DND-41 (cell line): ENCODE measurements at regions not wholly inside any gene's neighbourhood (a gene's known extent, or its start where the extent isn't known, plus 50 kb on each side); places are given as distances from the start of the nearest gene placed in this dataset.

Experiments
- ATAC-seq: fragments of 200-7000 bp; cut with Tn5 transposase; 3 replicates; pipeline ENCODE4 v1.9.1; 2021; ENCODE audit warnings: low read depth; ENCODE audit not compliant: insufficient read depth
- DNase-seq: peaks from one replicate; pipeline ENCODE4 v3.0.0-alpha.2; 2020
- H2AFZ ChIP-seq: 2 replicates; pipeline ENCODE4 v1.6.0; 2012; ENCODE audit warnings: low read depth, low read length
- H3K27ac ChIP-seq: 2 replicates; pipeline ENCODE4 v1.5.1; 2012; ENCODE audit warnings: low read length, inconsistent platforms
- H3K27me3 ChIP-seq: fragments of 200-600 bp; sonication (generic); 2 replicates; pipeline ENCODE4 v1.6.0; 2012; ENCODE audit warnings: low read length, mild to moderate bottlenecking, inconsistent platforms; ENCODE audit not compliant: insufficient read depth, poor library complexity
- H3K36me3 ChIP-seq: 2 replicates; pipeline ENCODE4 v1.5.1; 2012; ENCODE audit warnings: low read length, inconsistent platforms; ENCODE audit not compliant: insufficient read depth
- H3K4me1 ChIP-seq: 2 replicates; pipeline ENCODE4 v1.5.1; 2012; ENCODE audit warnings: mild to moderate bottlenecking, low read length; ENCODE audit not compliant: insufficient read depth
- H3K4me2 ChIP-seq: 2 replicates; pipeline ENCODE4 v1.6.0; 2012; ENCODE audit warnings: mild to moderate bottlenecking, moderate library complexity, low read length, inconsistent platforms; ENCODE audit not compliant: insufficient read depth
- H3K4me3 ChIP-seq, 2 experiments: fragments of 200-600 bp in 1 of 2; shearing (Covaris generic) in 1 of 2; 2 replicates each; pipeline ENCODE4 v1.5.1; 2012 to 2016; ENCODE audit warnings: inconsistent platforms in 2 of 2, low read length in 2 of 2, mild to moderate bottlenecking in 2 of 2, low read depth in 1 of 2, moderate library complexity in 1 of 2
- H3K79me2 ChIP-seq: 2 replicates; pipeline ENCODE4 v1.6.0; 2012; ENCODE audit warnings: low read length, inconsistent platforms; ENCODE audit not compliant: insufficient read depth
- H3K9ac ChIP-seq: 2 replicates; pipeline ENCODE4 v1.6.0; 2012; ENCODE audit warnings: low read depth, mild to moderate bottlenecking, inconsistent platforms, low read length, moderate library complexity
- H3K9me3 ChIP-seq: 2 replicates; pipeline ENCODE4 v1.5.1; 2012; ENCODE audit warnings: low read length, moderate library complexity, mild to moderate bottlenecking, inconsistent platforms; ENCODE audit not compliant: insufficient read depth, severe bottlenecking
- H4K20me1 ChIP-seq: 2 replicates; pipeline ENCODE4 v1.6.0; 2012; ENCODE audit warnings: low read length; ENCODE audit not compliant: insufficient read depth
- CTCF ChIP-seq: IDR thresholded peaks from 2 replicates; pipeline ENCODE4 v1.5.1; 2012; ENCODE audit warnings: borderline replicate concordance, low read length, moderate library complexity, mild to moderate bottlenecking; ENCODE audit not compliant: poor library complexity, severe bottlenecking; ENCODE audit errors: extremely low read depth
- EZH2 ChIP-seq: IDR thresholded peaks from 3 replicates; pipeline ENCODE4 v1.6.1; 2012; ENCODE audit warnings: borderline replicate concordance, low read depth, mild to moderate bottlenecking, moderate library complexity, low read length, inconsistent platforms; ENCODE audit not compliant: severe bottlenecking

DNA sequence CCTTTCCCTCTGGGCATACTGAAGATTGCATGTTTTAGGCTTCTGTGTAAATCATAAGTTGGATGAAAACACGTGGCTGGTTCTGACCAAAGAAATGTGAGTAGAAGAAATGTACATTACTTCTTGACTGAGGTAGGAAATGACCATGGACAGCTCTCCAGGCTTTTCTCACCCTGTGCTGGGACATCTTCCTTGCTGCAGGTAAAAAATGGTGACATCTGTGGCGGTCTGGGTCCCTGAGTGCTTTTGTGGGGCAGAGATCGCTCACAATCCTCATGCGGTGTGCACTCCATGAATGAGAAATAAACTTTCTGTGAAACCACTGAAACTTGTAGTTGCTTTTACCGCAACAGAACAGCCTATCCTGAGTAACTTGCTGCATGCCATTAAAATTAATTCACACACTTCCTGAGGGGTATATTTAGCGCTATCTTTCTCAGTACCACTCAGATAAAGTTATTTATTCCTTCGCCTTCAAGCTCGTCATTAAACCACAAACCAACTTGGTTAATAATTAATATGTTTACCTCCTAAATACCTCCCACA lies 730.4 kb downstream of the EFNA5 start:
- Histone ChIP-seq H2AFZ (no peak overlapping the region), H3K36me3 (no peaks in the 10 kb centered on the region), H4K20me1 (no peaks in the 10 kb centered on the region), H3K27me3 (no peaks in the 10 kb centered on the region), H3K4me2 (no peak overlapping the region), H3K79me2 (no peaks in the 10 kb centered on the region), H3K4me3 (no peak overlapping the region), H3K27ac (no peak overlapping the region), H3K9me3 (no peaks in the 10 kb centered on the region), H3K9ac (no peak overlapping the region), H3K4me1 (no peaks in the 10 kb centered on the region)
- no peak for TF ChIP-seq CTCF
- TF ChIP-seq EZH2 = no peak
- DNase-seq (no peak), ATAC-seq (no peak)

- Histone ChIP-seq H4K20me1 (no peaks in the 10 kb centered on the region), H3K9me3 (no peaks in the 10 kb centered on the region), H3K36me3 (no peaks in the 10 kb centered on the region), H2AFZ (no peak overlapping the region), H3K27me3 (no peaks in the 10 kb centered on the region), H3K4me3 (no peak overlapping the region), H3K4me2 (no peak overlapping the region), H3K4me1 (no peaks in the 10 kb centered on the region), H3K27ac (no peak overlapping the region), H3K79me2 (no peaks in the 10 kb centered on the region), H3K9ac (no peak overlapping the region)
- TF ChIP-seq EZH2 (no peak), CTCF (no peak)
- DNase-seq (no peak), ATAC-seq (no peak)
Measured at GRCh38 chr5:106923409-106923808, 747.3 kb downstream of the EFNA5 start.

DNA sequence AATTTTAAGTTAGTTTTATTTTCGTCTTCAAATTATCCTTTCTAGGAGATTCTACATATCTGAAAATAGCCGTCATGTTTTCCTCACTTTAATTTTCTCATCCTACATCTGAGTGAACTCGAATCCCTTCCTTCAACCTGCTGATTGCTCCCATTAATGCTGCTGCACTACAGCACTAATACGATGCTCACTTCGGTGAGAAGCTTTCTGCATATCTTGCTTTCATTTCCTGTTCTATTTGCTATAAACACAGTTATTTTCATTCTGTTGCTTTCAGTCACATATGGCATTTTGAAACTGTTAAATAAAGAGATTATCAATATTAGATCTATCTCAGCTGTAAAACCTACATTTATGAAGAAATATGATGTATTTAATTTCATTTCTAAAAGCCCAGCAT lies 749.2 kb downstream of the EFNA5 start:
- Histone ChIP-seq H3K79me2 (no peaks in the 10 kb centered on the region), H3K4me2 (no peak overlapping the region), H3K4me1 (no peaks in the 10 kb centered on the region), H4K20me1 (no peaks in the 10 kb centered on the region), H3K9ac (no peak overlapping the region), H3K9me3 (no peaks in the 10 kb centered on the region), H2AFZ (no peak overlapping the region), H3K27me3 (no peaks in the 10 kb centered on the region), H3K4me3 (no peak overlapping the region), H3K27ac (no peak overlapping the region), H3K36me3 (no peaks in the 10 kb centered on the region)
- TF ChIP-seq CTCF (no peak), EZH2 (no peak)
- no peak for DNase-seq
- ATAC-seq = no peak

GRCh38 chr5:106910486-106910885 lies 760.3 kb downstream of the EFNA5 start:
- H3K9ac ChIP-seq = no peak overlapping the region
- H3K4me2 ChIP-seq = no peak overlapping the region
- no peaks in the 10 kb centered on the region for H3K79me2 ChIP-seq
- DNase-seq (no peak), ATAC-seq (no peak)
- H4K20me1 ChIP-seq = no peaks in the 10 kb centered on the region
- H3K27me3 ChIP-seq = no peaks in the 10 kb centered on the region
- no peak for TF ChIP-seq EZH2
- TF ChIP-seq CTCF = no peak
- H2AFZ ChIP-seq = no peak overlapping the region
- H3K9me3 ChIP-seq = no peaks in the 10 kb centered on the region
- no peak overlapping the region for H3K4me3 ChIP-seq
- no peaks in the 10 kb centered on the region for H3K36me3 ChIP-seq
- no peak overlapping the region for H3K27ac ChIP-seq
- no peaks in the 10 kb centered on the region for H3K4me1 ChIP-seq
